Raji (cell line): ENCODE measurements at regions not wholly inside any gene's neighbourhood (a gene's known extent, or its start where the extent isn't known, plus 50 kb on each side); places are given as distances from the start of the nearest gene placed in this dataset.

Source experiments
- POLR2A ChIP-seq: IDR thresholded peaks from 2 replicates; pipeline ENCODE4 v1.6.1; 2011; ENCODE audit warnings: low read depth, low read length, control low read depth; ENCODE audit not compliant: insufficient read depth

DNA sequence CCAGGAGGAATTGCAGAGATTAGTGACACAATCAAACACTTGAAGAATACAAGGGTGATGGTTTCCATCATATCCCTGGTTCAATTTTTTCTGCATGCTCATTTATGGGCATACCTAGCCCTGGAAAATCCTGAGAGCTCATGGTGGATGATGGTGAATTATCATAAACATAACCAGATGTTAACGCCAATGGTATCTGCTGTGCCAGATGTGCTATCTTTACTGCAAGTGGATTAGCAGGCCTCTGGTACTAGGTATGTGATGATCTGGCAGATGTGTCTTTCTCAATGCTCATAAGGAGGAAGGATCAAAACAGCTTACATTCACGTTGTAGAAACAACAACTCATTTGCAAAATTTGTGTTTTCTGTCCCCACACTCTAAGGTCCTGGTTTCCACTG, 150.5 kb downstream of the FZD1 start:
- TF ChIP-seq POLR2A = no peak

DNA sequence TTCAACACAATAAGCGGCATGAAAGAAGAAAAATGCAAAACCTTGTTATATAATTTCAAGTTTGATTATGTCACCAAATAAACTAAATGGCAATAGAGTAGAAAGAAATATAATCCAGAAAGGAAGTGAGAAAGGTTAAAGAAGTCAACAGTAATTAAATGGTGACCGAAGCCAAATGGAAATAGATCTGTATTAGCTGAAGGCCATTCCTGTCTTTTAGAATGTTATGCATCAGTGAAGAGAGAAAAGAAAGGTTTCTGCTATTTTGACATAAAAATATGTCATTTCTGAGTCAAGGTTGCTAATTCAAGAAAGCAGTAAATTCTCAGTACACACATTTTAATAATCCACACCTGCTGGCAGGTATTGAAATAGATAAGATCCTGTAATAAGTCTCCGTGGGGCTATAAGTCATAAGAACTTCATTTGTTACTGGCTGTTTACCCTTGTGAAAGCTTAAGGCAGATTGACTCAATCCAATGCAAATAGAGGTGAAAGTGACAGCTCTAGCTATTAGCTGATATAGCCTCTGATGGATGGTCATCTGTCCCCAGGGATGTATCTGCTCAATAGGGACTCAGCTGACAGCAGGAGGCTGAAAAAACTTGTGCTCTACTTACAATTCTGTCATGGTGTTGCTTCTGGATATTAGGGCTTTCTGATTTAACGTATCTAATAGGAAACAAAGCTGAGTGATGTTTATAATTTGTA, 152.1 kb downstream of the FZD1 start:
- TF ChIP-seq POLR2A = no peak

DNA sequence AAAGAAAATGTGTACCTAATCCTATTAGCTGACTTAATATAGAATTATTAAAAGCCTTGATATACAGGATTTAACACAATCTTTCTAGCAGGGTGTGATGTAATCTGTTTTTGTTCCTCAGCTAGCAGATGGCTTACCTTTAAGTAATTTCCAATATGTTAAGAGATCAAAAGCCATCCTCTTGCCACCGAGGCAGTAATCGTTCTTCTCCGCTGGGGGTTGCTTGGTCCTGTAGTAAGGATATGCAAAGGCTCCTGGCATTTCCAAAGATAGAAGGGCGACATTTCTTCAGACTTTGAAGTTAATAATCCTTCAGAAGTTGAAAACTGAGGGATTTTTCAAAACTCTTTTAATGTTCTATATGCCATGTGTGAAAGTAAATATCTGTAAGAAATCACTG, 156.4 kb downstream of the FZD1 start:
- TF ChIP-seq POLR2A = no peak

DNA sequence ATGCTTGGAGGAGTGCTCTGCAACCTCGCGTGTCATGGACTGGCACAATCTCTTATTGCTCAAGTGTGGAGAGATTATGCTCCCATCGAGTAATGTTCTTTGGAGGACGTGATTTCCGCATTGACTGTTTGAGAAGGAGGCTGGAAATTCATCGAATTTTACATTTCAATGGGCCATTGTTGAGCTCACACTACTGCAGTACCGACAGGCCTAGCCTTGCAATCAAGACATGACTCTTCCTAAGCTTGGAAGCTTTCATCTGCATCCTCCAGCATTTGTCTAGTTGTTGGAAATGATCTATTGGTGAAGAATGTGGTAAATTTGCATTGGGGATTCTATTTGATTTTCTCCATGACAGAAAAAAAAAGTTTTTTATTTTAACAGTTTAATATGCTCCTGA, 156.8 kb downstream of the FZD1 start:
- no peak for TF ChIP-seq POLR2A

DNA sequence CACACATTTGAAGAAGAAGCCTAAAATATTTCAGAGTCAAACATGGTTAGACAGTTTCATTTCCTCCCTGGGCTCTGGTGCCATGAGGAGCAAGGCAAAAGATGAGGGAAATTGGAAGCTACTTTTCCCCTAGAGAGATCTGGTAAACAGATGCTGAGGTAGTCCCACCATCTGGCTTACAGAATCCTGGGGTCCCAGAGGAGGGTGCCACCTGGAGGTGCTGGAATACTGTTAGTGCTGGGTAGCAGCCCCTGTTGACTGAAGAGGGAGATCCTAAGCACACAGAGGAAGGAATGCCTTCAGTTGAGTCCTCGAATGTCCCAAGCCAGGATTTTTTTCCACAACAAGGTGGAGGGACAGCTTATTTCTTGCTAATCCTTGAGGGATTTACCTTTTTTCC, 160.1 kb downstream of the FZD1 start:
- TF ChIP-seq POLR2A = no peak

DNA sequence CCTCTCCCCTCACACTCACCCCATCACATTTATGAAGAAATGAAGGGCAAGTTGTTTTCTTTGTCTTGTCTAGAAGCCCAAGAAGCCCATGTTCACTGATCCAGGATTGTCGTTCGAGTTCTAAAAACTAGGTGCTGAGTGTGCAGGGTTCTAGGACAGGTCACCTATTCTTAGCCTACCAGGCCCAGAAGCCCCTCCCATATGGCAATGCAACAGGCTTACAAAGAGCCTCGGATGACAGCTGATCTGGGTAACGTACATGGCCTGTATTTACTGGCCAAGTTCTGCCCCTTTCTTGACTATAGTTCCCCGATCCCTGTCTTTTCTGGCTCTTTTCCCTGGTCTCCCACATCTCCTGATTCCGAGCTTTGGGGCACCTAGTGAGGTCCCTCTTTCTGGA, 160.9 kb downstream of the FZD1 start:
- TF ChIP-seq POLR2A = no peak

DNA sequence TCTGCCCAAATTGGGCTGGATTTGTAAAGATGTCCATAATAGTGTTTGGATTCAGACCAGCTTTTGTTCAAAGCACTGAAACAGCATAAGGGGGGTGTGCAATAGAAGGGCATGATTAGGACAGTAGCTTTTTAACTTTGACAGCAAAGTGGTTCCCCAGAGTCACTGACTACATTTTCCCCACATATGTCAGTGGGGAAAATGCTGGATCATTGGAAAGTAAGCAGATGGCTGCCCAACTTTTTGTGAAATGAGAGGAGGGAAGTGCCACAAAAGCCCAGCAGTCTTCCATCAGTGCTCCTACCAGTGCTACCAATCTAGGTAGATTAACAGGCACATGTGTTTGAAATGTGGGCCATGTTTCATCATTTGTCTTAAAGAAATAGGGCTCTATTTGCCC, 162.8 kb downstream of the FZD1 start:
- no peak for TF ChIP-seq POLR2A

DNA sequence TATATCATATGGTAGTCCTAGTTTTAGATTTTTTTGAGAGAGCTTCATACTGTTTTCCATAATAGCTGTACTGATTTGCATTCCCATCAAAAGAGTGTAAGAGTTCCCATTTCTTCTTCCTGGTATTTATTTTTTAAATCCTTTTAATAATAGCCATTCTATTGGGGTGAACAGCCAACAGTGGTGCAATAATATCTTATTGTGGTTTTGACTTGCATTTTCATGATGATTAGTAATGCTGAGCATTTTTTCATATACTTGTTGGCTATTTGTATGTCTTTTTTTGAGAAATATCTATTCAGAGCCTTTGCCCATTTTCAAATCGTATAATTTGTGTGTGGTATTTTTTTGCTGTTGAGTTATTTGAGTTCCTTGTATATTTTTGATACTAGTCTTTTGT, 167.4 kb downstream of the FZD1 start:
- TF ChIP-seq POLR2A = no peak

DNA sequence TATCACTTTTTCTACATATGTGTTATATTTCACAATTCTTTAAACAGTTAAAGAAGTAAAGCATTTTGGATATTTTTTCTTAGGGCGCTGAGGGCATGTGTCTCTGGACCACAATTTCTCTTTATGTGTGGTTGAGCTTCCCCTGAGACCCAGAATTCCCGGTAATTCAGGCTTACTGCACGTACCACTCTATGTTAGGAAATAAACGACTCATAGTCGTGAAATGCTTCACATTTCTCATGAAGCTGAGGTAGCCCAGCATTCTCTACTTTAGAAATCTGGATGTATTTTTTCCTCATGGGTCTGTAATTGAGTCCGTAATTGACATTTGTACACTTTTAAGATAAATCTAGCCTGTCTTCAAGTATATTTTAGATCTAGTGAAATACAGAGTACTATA, 170.6 kb downstream of the FZD1 start:
- no peak for TF ChIP-seq POLR2A

DNA sequence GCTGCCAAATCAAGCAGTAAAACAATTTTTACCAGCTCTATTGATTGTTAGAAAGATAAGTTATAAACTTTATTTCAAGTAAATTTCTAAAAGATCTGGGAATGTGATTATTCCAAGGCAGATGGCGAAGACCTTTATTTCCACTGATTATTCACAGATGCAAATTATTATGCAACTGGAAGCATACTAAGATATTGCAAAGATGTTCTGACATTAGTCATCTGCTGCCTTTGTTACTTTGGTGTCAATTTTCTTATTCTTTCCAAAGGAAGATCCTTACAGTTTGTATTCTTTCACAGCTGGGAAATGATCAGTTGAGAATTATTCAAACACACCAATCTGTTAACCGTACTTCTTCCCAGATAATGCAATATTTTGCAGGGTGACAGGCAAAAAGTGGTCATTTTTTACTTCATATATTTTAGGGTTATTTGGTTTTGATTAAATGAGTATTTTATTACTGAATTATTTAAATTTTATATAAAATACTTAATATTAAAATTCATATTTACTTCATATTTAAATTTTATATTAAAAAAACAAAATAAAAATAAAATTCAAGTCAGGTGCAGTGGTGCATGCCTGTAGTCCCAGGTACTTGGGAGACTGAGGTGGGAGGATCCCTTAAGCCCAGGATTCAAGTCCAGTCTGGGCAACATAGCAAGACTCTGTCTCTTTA, 171.3 kb downstream of the FZD1 start:
- no peak for TF ChIP-seq POLR2A

DNA sequence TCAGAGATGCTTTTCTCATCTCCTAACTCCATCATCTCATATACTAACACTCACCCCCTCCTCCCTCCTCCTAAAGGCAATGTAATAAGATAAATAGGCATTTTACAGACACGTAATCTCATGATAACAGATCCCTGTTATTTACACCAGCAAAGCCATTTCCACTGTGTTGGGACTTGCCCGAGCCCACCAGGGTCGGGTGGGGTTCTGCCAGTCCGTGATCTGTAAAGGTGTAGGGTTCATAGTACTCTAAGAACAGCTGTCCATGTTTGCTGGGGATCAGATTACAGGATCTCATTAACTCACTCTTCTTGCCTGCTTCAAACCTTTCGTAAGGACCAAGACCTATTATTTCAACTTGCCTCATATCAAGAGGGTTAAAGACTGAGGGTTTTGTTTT, 172.4 kb downstream of the FZD1 start:
- TF ChIP-seq POLR2A = no peak

DNA sequence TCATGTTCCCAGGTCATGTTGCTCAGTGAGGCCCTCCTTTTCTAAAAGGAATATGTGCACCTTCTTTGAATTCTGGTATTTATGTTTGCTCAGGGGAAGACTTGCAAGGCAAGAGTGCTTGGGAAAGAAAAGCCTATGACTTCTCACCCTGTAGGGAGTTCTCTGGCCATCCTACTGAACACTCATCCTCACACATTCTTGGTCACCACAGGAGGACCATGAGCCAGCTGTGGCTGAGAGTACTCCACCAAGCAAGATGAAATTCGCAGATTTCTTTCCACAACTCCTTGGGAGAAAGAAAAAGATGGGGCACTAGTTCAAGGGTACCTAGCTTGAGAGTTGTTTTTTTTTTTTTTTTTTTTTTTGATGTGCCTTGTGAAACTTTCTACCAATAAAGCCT, 179.6 kb downstream of the FZD1 start:
- TF ChIP-seq POLR2A = no peak

DNA sequence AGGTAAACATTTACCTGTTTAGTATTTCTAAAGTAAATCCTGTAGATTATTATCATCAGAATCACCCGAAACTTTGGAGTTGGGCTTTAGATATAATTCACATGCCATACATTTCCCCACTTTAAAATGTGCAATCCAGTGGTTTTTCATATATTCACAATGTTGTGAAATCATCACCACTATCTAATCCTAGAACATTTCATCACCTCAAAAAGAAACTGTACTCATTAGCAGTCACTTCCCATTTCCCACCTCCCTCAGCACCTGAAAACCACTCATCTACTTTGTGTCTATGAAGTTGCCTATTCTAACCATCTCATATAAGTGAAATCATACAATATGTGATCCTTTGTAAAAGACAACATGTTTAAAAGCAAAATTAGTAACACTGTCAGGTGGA, 182.6 kb downstream of the FZD1 start:
- no peak for TF ChIP-seq POLR2A

DNA sequence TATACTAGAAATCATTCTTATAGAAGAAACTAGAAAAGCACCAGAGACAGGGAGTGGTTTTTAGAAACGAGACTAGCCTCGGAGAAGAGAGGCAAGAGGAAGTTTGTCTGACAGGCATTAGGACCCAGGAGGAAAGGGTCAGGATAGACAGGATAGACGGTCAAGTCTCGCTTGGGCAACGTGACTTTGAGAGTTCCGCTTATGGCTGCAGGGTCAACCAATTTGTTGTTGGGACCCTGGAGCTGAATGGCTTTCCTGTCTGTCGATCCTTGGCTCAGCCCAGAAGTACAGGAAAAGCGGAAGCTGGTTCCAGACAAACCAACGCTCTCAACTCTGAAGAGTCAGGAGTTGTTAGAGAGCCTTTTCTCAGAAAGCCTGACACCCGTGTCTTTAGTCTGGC, 191.2 kb downstream of the FZD1 start:
- TF ChIP-seq POLR2A = no peak

DNA sequence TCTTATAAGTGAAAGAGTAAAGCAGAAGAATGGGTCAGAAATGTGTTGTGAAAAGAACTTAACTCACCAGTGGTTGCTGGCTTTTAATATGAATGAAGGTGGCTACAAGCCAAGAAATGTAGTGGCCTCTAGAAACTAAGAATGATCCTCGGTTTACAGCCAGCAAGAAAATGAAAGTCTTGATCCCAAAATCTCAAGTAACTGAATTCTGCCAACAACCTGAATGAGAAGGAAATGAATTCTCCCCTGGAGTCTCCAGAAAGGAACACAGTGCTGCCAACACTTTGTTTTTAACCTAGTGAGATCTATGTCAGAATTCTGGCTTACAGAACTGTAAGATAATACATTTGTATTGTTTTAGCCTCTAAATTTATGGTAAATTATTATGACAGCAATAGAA, 193.0 kb downstream of the FZD1 start:
- no peak for TF ChIP-seq POLR2A

DNA sequence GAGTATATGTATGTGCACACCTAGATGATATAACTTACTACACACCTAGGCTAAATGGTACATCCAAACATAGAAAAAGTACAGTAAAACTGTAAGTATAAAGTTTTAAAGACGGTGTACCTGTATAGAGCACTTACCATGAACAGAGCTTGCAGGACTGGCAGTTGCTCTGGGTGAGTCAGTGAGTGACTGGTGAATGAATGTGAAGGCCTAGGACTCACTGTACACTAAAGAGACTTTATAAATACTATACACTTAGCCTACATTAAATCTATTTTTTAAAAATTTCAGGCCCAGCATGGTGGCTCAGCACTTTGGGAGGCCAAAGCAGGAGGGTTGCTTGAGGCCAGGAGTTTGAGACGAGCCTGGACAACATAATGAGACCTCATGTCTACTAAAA, 195.3 kb downstream of the FZD1 start:
- no peak for TF ChIP-seq POLR2A

DNA sequence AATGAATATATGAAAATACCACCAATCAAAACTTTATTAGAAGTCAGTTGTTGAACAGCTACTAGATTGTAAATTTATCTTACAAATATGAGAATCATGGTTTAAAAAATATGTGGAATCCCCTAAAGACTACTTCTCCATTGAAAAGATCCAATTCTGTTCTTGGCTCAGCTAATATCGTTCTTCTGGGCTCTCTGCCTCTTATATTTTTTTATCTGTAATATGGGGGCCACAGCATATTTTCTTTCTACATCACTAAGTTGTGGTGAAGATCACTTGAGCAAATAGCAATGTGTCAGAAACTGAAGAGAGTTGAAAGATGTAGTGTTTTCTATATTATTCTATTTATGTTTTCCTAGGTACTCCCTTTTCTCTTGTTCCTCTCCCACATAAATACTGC, 198.1 kb downstream of the FZD1 start:
- TF ChIP-seq POLR2A = no peak

DNA sequence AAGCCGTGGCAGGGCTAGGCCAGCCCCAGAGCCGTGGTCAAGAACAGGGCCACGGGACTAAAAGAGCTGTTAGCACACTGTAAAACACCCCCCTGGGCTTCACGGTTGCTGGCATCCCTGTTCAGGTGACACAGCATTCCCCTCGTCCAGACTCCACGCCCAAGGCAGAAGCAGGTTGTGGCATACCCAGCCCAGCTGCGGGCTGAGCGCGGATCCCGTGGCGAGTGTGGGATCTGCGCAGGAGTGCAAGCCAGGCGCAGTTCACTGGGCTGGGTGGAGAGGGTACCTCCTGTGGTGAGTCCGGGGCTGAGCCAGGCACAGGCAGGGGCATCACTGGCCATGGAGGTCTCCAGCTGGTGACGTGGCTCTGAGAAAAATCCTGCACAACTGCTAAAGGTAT, 199.1 kb downstream of the FZD1 start:
- no peak for TF ChIP-seq POLR2A

DNA sequence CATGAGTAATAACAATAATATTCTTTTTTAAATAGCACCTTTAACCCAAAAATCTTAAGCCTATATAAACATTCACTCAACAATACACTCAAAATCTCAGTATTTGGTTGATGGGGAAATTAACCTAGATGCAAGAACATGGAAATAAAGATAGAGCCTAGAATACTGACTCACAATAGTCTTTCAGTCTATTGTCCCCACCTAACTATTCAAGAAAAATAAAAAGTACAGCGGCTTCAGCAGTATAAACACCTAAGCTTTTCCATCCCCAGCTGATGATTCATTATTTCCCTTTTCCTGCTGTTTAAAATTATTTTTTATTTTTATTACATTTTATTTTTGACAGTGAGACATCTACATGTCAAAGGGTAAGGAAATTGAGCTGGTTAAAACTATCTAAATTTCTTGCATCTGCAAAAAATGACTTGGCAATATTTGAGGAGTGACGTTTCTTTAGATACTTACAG, 201.4 kb downstream of the FZD1 start:
- no peak for TF ChIP-seq POLR2A
